H9 (cell line): ENCODE measurements at regions not wholly inside any gene's neighbourhood (a gene's known extent, or its start where the extent isn't known, plus 50 kb on each side); places are given as distances from the start of the nearest gene placed in this dataset.

Experiments
- DNase-seq: peaks from one replicate; pipeline ENCODE4 v3.0.0-alpha.2; 2017
- H2AFZ ChIP-seq: one replicate; pipeline ENCODE4 v1.6.1; 2013; ENCODE audit warnings: mild to moderate bottlenecking, low read length, control low read depth, moderate library complexity
- H2AK5ac ChIP-seq: 2 replicates; pipeline ENCODE4 v1.6.1; 2013; ENCODE audit warnings: low read length, control low read depth, mixed read lengths; ENCODE audit not compliant: insufficient read length
- H2BK120ac ChIP-seq: one replicate; pipeline ENCODE4 v1.6.1; 2013; ENCODE audit warnings: low read depth, mild to moderate bottlenecking, low read length, control low read depth, inconsistent platforms; ENCODE audit not compliant: poor library complexity, severe bottlenecking
- H2BK12ac ChIP-seq: 2 replicates; pipeline ENCODE4 v1.6.1; 2013; ENCODE audit warnings: low read length, control low read depth, mixed read lengths, low read depth; ENCODE audit not compliant: insufficient read length
- H2BK15ac ChIP-seq: 2 replicates; pipeline ENCODE4 v1.6.1; 2013; ENCODE audit warnings: low read depth, low read length, control low read depth
- H2BK20ac ChIP-seq: one replicate; pipeline ENCODE4 v1.6.1; 2013; ENCODE audit warnings: low read depth, mild to moderate bottlenecking, low read length, control low read depth, inconsistent platforms; ENCODE audit not compliant: poor library complexity, severe bottlenecking
- H2BK5ac ChIP-seq: 2 replicates; pipeline ENCODE4 v1.6.1; 2013; ENCODE audit warnings: low read length, control low read depth, mixed read lengths; ENCODE audit not compliant: insufficient read length
- H3K14ac ChIP-seq: 2 replicates; pipeline ENCODE4 v1.6.1; 2013; ENCODE audit warnings: low read length, control low read depth; ENCODE audit not compliant: insufficient read depth
- H3K18ac ChIP-seq: 2 replicates; pipeline ENCODE4 v1.6.1; 2013; ENCODE audit warnings: low read depth, mild to moderate bottlenecking, mixed read lengths, low read length, control low read depth; ENCODE audit not compliant: insufficient read length
- H3K23ac ChIP-seq: 2 replicates; pipeline ENCODE4 v1.6.1; 2013; ENCODE audit warnings: low read length, control low read depth, mixed read lengths, low read depth; ENCODE audit not compliant: insufficient read length
- H3K23me2 ChIP-seq: 2 replicates; pipeline ENCODE4 v1.6.1; 2013; ENCODE audit warnings: low read depth, mild to moderate bottlenecking, mixed read lengths, low read length, control low read depth; ENCODE audit not compliant: insufficient read length, poor library complexity, severe bottlenecking
- H3K27ac ChIP-seq: 2 replicates; pipeline ENCODE4 v1.5.1; 2013; ENCODE audit warnings: low read length, control low read depth, mixed read lengths, low read depth; ENCODE audit not compliant: insufficient read length
- H3K27me3 ChIP-seq: 2 replicates; pipeline ENCODE4 v1.6.1; 2013; ENCODE audit warnings: low read length, control low read depth, inconsistent platforms; ENCODE audit not compliant: insufficient read depth
- H3K4ac ChIP-seq: 2 replicates; pipeline ENCODE4 v1.6.1; 2013; ENCODE audit warnings: low read depth, mild to moderate bottlenecking, control low read depth, inconsistent platforms, low read length, moderate library complexity
- H3K4me1 ChIP-seq: 2 replicates; pipeline ENCODE4 v1.6.1; 2013; ENCODE audit warnings: low read length, control low read depth, inconsistent platforms; ENCODE audit not compliant: insufficient read depth
- H3K4me2 ChIP-seq: 2 replicates; pipeline ENCODE4 v1.6.1; 2013; ENCODE audit warnings: low read length, control low read depth, mixed read lengths; ENCODE audit not compliant: insufficient read length, insufficient read depth
- H3K56ac ChIP-seq: 2 replicates; pipeline ENCODE4 v1.6.1; 2013; ENCODE audit warnings: low read depth, mild to moderate bottlenecking, mixed read lengths, low read length, control low read depth; ENCODE audit not compliant: insufficient read length
- H3K79me1 ChIP-seq: 2 replicates; pipeline ENCODE4 v1.6.1; 2013; ENCODE audit warnings: low read depth, mild to moderate bottlenecking, moderate library complexity, low read length, control low read depth, inconsistent platforms; ENCODE audit not compliant: insufficient read depth, poor library complexity, severe bottlenecking
- H3K79me2 ChIP-seq: 2 replicates; pipeline ENCODE4 v1.6.1; 2013; ENCODE audit warnings: low read length, control low read depth, inconsistent platforms; ENCODE audit not compliant: insufficient read depth
- H3K9ac ChIP-seq: 2 replicates; pipeline ENCODE4 v1.6.1; 2013; ENCODE audit warnings: low read length, control low read depth, mixed read lengths; ENCODE audit not compliant: insufficient read length; ENCODE audit errors: extremely low read depth
- H3K9me3 ChIP-seq: one replicate; pipeline ENCODE4 v1.6.1; 2013; ENCODE audit warnings: low read depth, low read length, inconsistent platforms; ENCODE audit not compliant: control insufficient read depth
- H3T11ph ChIP-seq: one replicate; pipeline ENCODE4 v1.6.1; 2013; ENCODE audit warnings: mild to moderate bottlenecking, low read length, control low read depth, inconsistent platforms
- H4K20me1 ChIP-seq: one replicate; pipeline ENCODE4 v1.6.1; 2013; ENCODE audit not compliant: control insufficient read depth, insufficient read length, insufficient read depth
- H4K5ac ChIP-seq: 2 replicates; pipeline ENCODE4 v1.6.1; 2013; ENCODE audit warnings: low read depth, mild to moderate bottlenecking, mixed read lengths, low read length, control low read depth; ENCODE audit not compliant: insufficient read length
- H4K8ac ChIP-seq: replicated peaks from 2 replicates; pipeline ENCODE4 v1.6.1; 2013; ENCODE audit warnings: low read length, control low read depth, mixed read lengths, low read depth; ENCODE audit not compliant: insufficient read length
- H4K91ac ChIP-seq: 2 replicates; pipeline ENCODE4 v1.6.1; 2013; ENCODE audit warnings: low read depth, mild to moderate bottlenecking, moderate library complexity, mixed read lengths, low read length, control low read depth; ENCODE audit not compliant: insufficient read length
- H3K27ac Mint-ChIP-seq, 3 experiments: 2 replicates in 2 of 3; 3 replicates in 1 of 3; pipeline ENCODE4 v1.8.0; 2020 to 2021; ENCODE audit warnings: mixed read lengths in 3 of 3, mild to moderate bottlenecking in 1 of 3, moderate library complexity in 1 of 3
- H3K27me3 Mint-ChIP-seq: 2 replicates; pipeline ENCODE4 v1.8.0; 2021; ENCODE audit warnings: low read depth, mild to moderate bottlenecking, moderate library complexity, mixed read lengths
- H3K36me3 Mint-ChIP-seq, 3 experiments: 2 replicates in 2 of 3; 3 replicates in 1 of 3; pipeline ENCODE4 v1.8.0; 2020 to 2021; ENCODE audit warnings: low read depth in 3 of 3, mixed read lengths in 3 of 3; ENCODE audit not compliant: insufficient read depth in 1 of 3
- H3K4me1 Mint-ChIP-seq, 2 experiments: 2 replicates each; pipeline ENCODE4 v1.8.0; 2020; ENCODE audit warnings: mixed read lengths in 2 of 2
- H3K4me3 Mint-ChIP-seq, 2 experiments: 2 replicates in 1 of 2; 3 replicates in 1 of 2; pipeline ENCODE4 v1.8.0; 2020 to 2021; ENCODE audit warnings: mild to moderate bottlenecking in 2 of 2, mixed read lengths in 2 of 2, moderate library complexity in 1 of 2
- H3K9me3 Mint-ChIP-seq, 2 experiments: 2 replicates in 1 of 2; 3 replicates in 1 of 2; pipeline ENCODE4 v1.8.0; 2020; ENCODE audit warnings: mild to moderate bottlenecking in 2 of 2, mixed read lengths in 2 of 2, moderate library complexity in 1 of 2
- CTCF ChIP-seq: fragments of 200-600 bp; sonication (generic); conservative IDR thresholded peaks from 3 replicates; pipeline ENCODE4 v1.8.0; 2021; ENCODE audit warnings: antibody characterized with exemption, mild to moderate bottlenecking
- WGBS: extraction: QIAGEN DNeasy Blood & Tissue Kit; methylation state at CpG from one replicate; pipeline ENCODE4 v1.1.7; 2013; ENCODE audit warnings: missing lambda C conversion rate, low lambda C conversion rate, mixed read lengths; ENCODE audit not compliant: insufficient read length; ENCODE audit errors: extremely low coverage; 5-methylcytosine and 5-hydroxymethylcytosine counted together

GRCh38 chr1:82555501-82555900 is 754.8 kb downstream of the ADGRL2 start:
- Histone ChIP-seq H2BK120ac (no peak overlapping the region), H3K4me1 (no peaks in the 10 kb centered on the region), H2BK20ac (no peak overlapping the region), H4K20me1 (no peaks in the 10 kb centered on the region), H3K4ac (no peak overlapping the region), H3K79me1 (no peaks in the 10 kb centered on the region), H3K79me2 (no peaks in the 10 kb centered on the region), H3K18ac (no peak overlapping the region), H3K27ac (no peak overlapping the region), H3T11ph (no peak overlapping the region), H3K4me2 (no peak overlapping the region), H2BK12ac (no peak overlapping the region), H4K8ac (no peak overlapping the region), H4K5ac (no peak overlapping the region), H2AK5ac (no peak overlapping the region), H3K23ac (no peak overlapping the region), H3K9me3 (no peaks in the 10 kb centered on the region), H4K91ac (no peak overlapping the region), H3K23me2 (no peaks in the 10 kb centered on the region), H3K14ac (no peak overlapping the region), H2AFZ (no peak overlapping the region), H2BK15ac (no peak overlapping the region), H3K56ac (no peak overlapping the region), H2BK5ac (no peak overlapping the region), H3K27me3 (no peaks in the 10 kb centered on the region), H3K9ac (no peak overlapping the region)
- TF ChIP-seq CTCF, result no peak
- DNase-seq, result no peak
- Mint-ChIP-seq H3K4me1 (no peaks in the 10 kb centered on the region), H3K9me3 (no peaks in the 10 kb centered on the region), H3K27ac (no peak overlapping the region), H3K27me3 (no peaks in the 10 kb centered on the region), H3K36me3 (no peaks in the 10 kb centered on the region), H3K4me3 (no peak overlapping the region)
- no CpG with 5 or more reads among the region's 1 CpG for WGBS
